DMS153 treated with DMSO at 0.1 percent for 48 hours (cell line): ENCODE measurements at regions not wholly inside any gene's neighbourhood (a gene's known extent, or its start where the extent isn't known, plus 50 kb on each side); places are given as distances from the start of the nearest gene placed in this dataset.
A peak's percentile ranks its signal among the peaks of the same experiment; 100 is the strongest.
"Not testable (repeated sequence)": the region's sequence is repeated elsewhere in the genome, so short reads cannot be mapped to it uniquely, and the experiment has no call there.

ENCODE experiments used
- DNase-seq: peaks from one replicate; lab custom pipeline; 2025; ENCODE audit not compliant: unreplicated experiment; lab: John Stamatoyannopoulos, UW

DNA sequence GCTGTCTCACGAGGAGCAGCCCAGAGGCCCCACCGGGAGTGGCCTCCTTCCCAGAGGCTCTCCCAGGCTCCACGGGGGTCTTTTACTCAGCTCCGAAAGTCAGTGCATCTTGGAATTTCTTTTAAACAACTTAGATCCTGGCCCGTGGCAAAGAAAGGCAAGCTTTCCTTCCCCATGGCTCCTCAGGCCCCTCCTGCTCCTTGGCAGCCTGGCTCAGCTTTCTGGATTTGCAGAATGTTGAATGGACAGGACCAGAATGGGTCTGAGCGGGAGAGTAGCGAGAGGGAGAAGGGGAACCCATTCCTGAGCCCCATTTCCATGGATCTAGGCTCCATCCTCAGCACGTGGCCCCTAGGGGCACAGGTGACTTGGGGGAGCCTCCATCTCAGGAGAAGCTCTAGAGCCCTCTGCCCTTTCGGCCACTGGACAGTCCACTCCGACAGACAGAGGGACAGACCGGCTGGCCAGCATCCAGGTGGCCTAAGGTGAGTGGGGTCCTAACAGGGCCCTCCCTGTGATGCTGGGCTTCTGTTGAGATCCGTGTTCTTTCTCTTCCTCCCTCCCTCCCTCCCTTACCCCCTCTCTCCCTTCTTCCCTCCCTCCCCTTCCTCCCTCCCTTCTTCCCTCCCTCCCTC is 173.9 kb upstream of the PPP1R26 start:
- DNase-seq = no peak

DNA sequence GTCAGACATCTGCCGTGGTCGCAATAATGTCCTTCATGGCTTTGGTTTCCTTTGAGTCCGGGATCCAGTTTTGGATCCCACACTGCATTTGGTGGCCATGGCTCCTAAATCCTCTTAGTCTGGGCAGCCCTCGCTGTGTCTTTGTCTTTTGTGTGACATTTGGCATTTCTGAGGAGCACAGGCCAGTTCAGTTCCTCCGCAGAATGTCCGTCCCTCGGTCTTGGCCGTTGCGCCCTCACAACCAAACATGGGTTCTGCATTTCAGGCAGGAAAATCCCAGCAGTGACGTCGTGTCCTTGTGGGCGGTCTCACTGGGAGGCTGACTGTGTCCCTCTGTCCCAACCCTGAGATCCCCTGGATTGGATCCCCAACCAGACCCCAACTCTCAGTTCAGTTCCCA is 172.9 kb upstream of the PPP1R26 start:
- DNase-seq = no peak

DNA sequence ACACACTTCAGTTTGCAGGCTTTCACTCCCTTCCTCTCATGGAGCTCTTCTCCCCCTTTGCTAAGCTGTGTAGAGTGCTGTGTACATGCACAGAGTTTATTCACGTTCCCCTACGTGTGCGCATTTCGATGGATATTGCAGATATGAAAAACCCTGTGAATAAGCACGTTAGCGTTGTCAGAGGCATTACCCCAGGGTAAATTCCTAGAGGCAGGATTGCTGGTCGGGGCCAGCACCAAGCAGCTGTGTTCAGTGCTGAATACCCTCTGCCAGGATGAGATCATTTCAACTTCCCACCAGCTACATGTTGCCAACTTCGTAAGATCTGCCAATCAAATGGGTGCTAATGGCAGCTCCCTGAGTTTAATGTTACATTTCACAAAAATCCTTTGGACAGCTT is 172.3 kb upstream of the PPP1R26 start:
- DNase-seq = no peak

DNA sequence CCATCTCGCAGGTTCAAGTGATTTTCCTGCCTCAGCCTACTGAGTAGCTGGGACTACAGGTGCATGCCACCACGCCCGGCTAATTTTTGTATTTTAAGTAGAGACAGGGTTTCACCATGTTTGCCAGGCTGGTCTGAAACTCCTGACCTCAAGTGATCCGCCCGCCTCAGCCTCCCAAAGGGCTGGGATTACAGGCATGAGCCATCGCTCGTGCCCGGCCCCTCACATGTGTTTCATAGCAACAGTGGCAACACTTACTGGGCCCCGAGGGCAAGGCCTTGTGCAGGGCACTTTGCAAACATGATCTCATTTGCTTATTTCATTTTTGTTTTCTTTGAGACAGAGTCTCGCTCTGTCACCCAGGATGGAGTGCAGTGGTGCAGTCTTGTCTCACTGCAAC is 171.7 kb upstream of the PPP1R26 start:
- DNase-seq = not testable (repeated sequence)

DNA sequence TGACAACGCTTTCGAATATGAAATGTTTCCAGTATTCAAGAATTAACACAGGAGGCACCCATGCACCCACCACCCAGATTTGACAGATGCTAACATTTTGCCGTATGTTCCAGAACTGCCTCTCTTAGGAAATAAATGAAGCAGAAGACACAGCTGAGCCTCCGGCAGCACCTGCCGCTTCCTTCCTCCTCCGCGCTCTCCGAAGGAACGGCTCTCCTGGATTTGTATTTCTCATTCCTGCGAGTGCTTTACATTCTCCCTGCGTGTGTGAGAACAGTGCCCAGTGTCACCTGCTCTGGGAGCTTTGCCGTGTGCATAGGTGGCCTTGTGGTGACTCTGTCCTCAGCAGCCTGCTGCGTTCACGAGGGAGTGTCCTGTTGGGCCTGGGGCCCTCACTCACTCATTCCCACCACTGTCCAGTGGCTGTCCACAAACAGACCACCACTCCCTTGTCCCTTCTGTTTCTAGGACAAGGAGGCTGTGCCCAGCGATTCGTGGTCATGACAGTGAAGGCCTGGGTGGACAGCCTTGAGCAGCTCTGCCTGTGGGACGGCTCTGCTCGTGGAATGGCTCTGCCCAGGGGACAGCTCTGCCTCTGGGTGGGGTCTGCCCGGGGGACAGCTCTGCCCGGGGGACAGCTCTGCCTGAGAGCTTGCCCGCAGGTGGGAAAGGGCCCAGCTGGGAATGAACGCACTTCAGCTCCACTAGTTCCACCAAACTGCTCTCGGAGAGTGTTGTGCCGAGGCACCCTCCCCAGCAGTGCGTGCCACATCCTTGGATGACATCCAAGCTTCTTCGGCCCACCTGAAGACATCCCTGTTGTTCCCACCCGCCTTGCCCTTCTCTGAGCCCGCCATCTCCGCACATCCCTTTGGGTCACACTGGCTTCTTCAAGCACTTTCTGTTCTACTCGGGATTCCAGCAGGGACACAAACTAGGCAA is 170.5 kb upstream of the PPP1R26 start:
- no peak for DNase-seq

DNA sequence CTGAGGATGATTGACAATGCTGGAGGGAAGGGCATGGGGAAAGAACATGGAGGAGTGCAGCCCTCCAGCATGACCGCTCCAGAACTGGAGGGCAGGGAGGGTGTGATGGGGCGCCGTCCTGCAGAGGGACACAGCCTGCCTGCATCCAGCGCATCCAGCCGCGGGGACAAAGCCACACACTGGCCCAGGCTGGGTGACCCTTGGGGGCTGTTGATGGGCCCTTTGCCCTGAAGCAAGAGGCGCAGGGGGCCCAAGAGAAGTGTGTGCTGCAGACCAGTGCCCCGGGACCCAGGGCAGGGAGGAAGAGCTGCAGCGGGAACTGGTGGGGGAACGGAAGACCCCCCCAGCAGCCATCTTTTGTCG is 169.8 kb upstream of the PPP1R26 start:
- no peak for DNase-seq

DNA sequence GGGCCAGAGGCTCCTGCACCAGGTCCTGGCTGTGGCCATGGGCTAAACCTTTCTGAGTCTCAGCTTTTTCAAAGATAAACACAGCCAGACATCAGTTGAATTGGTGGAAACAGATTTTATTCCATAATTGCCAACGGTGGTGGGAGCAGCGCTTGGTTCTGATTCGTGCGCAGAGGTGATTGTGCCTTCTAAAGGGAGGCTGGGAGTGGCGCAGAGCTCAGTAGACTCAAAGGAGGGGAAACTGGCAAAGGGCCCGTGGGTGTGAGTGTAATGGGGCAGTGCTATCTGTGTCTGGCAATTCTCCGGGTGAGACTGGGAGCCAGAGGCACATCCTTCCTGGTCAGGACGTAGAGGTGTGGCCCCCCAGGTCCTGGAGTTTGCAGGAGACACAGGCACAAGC is 169.4 kb upstream of the PPP1R26 start:
- DNase-seq = no peak

DNA sequence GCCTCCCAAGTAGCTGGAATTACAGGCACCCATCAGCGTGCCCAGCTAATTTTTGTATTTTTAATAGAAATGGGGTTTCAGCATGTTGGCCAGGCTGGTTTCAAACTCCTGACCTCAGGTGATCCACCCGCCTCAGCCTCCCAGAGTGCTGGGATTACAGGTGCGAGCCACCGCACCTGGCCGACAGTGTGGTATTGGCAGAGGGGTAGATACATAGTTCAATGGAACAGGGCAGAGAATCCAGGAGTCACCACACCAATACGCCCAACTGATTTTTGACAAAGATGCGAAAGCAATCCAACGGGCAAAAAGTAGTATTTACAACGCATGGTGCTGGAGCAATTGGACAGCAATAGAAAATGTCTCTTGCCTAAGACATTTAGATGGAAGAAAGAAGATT is 164.0 kb upstream of the PPP1R26 start:
- DNase-seq = no peak

DNA sequence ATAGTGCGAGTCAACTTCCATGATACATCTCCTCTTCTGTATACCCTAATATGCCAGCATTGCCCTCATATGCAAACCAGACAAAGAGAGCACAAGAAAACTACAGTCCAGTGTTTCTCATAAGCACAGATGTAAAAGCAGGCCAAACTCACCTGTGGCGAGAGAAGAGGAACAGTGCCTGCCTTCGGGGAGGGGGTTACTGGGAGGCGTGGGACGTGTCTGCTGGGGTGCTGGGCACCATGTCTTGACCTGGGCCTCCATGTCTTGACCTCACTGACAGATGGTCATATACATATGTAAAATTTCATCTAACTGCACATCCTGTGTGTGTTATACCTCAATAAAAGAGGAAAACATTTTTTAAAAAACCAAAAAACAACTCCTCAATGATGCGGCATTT is 159.3 kb upstream of the PPP1R26 start:
- DNase-seq = no peak

DNA sequence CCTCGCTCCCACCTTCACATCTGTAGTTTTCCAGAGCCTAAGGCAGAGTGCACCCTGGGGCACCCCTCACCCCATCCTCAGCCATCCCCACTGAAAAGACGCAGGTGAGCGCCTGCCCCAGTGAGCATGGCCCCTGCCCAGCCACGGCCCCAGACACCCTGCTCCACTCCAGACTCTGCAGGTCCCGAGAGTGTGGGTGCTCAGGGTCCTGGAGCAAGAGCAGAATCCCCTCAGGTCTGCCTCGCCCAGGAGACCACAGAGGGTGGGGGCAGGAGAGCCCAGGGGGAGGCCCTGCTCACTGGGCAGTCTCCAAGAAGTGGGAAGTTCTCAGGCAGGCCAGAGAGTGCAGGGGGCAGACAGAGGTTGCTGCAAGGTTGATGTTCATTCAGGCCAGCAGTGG is 158.6 kb upstream of the PPP1R26 start:
- no peak for DNase-seq

DNA sequence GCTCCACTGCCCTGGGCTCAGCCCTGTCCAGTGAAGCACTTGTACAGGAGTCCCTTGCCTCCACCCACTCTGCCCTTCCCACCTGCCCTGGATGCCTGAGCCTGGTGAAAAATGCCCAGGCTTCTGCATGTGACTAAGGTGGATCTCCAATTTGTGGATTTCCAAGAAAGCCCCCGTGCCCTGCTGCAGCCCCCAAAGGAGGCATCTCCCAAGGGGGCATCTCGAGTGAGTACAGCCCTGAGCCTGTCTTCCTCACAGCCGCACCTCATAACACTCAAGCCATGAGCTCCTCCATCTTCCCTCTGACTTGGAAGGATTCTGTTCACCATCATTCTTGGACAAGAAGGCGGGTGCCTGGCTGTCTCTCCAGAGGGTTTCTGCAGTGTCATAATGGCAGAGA is 158.0 kb upstream of the PPP1R26 start:
- no peak for DNase-seq

DNA sequence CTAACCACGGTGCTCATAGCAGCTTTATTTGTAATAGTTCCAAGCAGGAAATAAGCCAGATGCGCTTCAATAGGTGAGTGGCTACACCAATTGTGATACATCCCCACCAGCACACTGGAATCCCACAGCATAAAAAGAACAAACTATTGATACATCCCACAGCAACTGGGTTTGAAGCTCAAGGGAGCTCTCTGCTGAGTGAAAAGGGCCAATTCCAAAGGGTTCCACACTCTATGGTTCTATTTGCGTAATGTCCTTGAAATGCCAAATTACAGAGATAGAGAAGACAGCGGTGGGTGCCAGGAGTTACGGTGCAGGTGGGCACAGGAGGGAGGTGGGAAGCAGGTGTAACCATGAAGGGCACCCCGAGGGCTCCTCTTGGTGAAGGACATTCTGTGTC is 155.3 kb upstream of the PPP1R26 start:
- DNase-seq = no peak

DNA sequence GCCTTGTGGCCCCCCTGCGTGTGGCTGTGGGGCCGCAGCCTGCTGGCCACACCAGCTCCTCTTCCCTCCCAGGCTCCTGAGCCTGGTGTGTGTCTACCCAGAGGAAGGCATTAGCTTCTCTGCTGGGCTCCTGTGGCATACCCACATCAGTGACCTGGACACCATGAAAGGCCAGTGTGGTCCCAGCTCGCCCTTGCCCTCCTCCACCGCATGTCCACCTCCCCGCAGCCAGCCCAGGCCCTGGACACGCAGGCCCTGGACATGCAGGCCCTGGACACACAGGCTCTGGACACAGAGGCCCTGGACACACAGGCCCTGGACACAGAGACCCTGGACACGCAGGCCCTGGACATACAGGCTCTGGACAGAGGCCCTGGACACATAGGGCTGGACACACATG is 153.4 kb upstream of the PPP1R26 start:
- no peak for DNase-seq

DNA sequence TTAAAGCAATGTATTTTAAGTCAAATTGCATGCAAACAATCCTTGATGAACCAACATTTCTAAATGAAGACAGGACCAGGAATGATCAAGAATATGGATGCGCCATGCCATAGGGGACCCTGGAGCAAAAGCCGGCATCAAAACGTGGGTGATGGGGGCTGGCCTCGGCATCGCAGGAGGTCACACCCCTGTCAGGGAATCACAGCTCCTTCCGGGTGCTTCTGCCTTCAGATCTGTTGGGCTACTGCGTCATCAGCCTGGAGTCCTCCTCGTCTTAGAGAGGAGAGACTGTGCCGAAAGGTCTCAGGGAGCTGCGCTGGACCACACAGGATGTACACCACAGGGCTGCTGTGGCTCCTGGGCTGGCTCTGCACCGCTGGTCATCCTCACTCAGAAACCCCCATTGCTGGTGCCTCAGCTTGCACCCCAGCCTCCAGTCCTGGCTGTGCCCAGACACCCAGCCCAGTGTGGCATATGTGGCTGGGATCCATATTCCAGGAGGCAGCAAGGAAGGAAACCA is 152.9 kb upstream of the PPP1R26 start:
- no peak for DNase-seq

DNA sequence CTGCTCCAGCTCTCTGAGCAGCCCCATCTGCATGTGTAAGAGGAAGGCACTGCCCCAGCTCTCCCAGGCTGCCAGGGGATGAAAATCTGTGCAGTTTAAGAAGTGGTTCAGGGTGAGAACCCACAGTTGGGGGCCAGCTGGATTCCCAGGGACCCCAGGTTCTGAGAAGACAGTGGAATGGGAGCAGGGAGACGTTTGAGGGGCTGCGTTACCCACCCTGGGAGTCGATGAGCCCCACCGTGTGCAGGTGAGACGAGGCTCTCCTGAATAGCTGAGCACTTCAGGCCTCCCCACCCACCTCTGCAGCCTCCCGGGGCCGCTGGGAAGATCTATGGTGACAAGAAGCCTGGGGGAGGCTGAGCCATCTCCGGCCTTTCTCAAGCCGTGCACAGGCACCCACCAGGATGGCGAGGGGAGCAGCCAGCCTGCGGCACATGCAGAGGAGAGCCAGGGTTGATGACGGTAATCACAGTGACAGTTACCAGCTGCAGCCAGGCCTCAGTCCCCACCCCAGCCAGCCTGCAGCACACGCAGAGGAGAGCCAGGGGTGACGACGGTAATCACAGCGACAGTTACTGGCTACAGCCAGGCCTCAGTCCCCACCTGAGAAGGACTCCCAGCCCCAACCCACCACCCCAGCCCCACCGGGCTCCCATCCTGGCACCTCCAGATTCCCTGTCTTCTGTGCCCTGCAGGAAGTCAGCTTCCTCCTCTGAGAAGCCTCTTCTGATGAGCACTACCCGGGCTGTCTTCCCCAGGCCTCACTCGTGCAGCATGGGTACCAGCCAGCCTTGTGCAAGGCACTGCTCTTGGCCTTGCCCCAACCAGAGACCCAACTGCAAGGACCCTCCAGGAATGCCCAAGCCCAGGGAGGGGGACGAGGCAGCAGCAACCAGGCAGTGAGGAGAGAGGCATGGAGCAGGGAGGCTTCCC is 150.8 kb upstream of the PPP1R26 start:
- DNase-seq = no peak

DNA sequence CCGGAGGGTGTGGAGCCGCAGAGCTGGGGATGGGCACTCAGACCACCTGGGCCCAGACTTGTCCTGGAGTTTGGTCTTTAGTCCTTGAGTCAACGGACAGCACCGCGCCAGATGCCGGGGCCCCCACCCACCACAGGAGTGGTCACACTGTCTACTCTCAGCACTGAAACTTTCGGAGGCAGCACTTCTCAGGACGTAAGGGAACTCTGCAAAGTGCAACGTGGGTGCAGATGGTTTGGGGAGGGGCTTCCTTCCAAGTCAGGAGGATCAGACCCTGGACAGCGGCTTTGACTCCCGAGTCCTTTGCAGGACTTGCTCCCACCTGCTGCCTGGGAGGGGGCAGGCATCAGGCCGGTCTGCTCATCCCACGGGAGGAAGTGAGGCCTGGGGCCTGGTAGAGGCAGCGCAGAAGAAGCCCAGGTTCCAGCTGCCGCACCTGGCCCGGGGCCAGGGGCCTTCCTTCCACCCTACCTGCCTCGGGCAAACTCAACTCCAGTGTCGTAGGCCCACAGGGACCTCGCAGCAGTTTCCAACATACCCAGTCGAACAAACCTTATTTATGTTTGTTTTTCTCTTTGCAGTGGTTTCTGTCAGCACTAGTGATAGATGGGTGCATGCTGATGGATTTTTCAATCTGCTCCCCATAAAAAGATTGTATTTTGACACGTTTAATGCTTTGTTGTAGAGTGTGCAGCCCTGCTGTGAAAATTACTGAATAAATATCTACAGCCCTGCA is 149.8 kb upstream of the PPP1R26 start:
- DNase-seq = peak; percentile 86

DNA sequence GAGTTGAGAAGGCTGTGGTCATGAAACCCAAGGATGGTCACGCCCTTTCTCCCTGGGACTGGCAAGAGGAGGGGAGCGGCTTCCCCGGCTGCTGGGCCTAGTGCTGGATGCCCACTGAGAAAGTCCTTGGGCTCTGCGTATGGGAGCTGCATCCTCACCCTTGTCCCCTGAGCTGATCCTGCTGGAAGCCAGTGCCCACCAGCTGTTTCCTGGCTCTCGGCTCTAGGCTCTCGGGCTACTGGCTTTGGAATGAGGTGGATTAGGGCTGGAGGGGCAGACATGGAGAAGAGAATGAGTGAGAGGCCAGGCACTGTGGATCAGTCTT is 149.3 kb upstream of the PPP1R26 start:
- no peak for DNase-seq

DNA sequence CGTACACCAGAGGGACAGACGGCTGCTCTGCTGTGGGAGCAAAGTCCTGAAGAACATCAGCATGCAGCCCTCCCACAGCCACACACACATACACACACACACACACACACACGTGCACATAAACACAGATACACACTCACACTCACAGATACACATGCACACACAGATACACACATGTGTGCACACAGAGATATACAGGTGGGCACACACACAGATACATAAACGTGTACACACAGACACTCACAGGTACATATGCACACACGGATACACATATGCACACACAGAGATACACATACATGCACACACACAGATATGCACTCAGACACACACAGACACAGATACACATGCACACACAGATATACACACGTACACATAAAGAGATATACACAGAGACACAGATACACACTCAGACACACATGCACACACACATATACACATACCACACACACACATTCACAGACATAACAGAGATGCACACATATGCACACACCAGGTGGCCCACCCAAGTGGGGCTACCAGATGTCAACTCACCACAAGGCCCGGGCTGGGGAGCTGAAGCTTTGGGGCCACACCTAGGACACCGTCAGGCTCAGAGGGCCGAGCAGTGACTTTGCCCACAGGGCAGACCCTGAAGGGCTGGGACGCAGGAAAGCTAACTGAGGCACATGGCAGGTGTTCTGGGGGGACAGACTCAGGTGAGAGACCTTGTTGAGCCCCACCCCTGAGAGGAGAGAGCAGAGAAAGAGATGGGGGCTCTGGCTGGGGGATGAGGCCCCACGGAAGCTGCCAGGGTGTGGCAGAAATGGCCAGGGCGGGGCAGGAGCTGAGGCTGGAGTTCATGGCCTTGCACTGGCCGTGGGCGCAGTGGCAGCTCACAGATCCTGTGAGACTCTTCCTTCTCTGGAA is 148.6 kb upstream of the PPP1R26 start:
- DNase-seq = no peak

DNA sequence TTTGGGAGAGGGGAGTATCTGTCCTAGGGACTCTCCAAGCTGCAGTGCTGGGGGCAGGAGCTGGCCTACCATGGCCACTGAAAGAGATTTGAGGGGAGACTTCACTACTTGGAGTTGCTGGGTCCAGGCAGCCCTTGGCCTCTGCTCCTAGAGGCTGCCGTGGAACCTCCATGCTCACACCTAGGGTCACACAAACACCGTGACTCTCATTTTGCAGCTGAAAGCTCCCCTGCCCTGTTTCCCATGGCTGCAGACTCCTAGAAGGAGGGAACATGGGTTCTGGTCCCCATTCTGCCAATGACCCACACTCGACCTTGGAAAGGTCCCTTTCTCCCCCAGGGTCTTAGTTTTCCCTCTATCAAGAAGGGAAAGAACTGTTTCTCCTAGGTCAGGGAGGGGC is 147.1 kb upstream of the PPP1R26 start:
- DNase-seq = no peak
